H54 (cell line): ENCODE measurements at regions not wholly inside any gene's neighbourhood (a gene's known extent, or its start where the extent isn't known, plus 50 kb on each side); places are given as distances from the start of the nearest gene placed in this dataset.
A peak's percentile ranks its signal among the peaks of the same experiment; 100 is the strongest.

Experiments
- DNase-seq: peaks from one replicate; pipeline ENCODE4 v3.0.0; 2011; ENCODE audit warnings: low spot score, mixed read lengths; ENCODE audit not compliant: insufficient read length
- FAIRE-seq: peaks from 3 replicates; lab custom pipeline; 2011; peaks lifted over from hg19 to GRCh38; lab: Jason Lieb, UNC
- POLR2A ChIP-seq: IDR thresholded peaks from 2 replicates; pipeline ENCODE4 v1.6.1; 2011; ENCODE audit warnings: low read depth, mild to moderate bottlenecking, low read length

GRCh38 chrX:143800150-143800549 lies 79.6 kb upstream of the SPANXN2 start:
- no peak for FAIRE-seq
- no peak for TF ChIP-seq POLR2A

GRCh38 chrX:143788265-143788664 lies 67.7 kb upstream of the SPANXN2 start:
- FAIRE-seq = no peak
- no peak for TF ChIP-seq POLR2A
- no peak for DNase-seq

More at GRCh38 chrX:143800150-143800549, 79.6 kb upstream of the SPANXN2 start:
- no peak for DNase-seq

GRCh38 chrX:143787341-143787740 lies 66.8 kb upstream of the SPANXN2 start:
- FAIRE-seq = no peak
- no peak for DNase-seq
- TF ChIP-seq POLR2A = no peak

- DNase-seq (peak; percentile 9), FAIRE-seq (peak; percentile 80)
- no peak for TF ChIP-seq POLR2A
Observed at GRCh38 chrX:143781103-143781502, 60.6 kb upstream of the SPANXN2 start.
